ENCODE measurements at regions not wholly inside any gene's neighbourhood (a gene's known extent, or its start where the extent isn't known, plus 50 kb on each side); places are given as distances from the start of the nearest gene placed in this dataset.

DNA sequence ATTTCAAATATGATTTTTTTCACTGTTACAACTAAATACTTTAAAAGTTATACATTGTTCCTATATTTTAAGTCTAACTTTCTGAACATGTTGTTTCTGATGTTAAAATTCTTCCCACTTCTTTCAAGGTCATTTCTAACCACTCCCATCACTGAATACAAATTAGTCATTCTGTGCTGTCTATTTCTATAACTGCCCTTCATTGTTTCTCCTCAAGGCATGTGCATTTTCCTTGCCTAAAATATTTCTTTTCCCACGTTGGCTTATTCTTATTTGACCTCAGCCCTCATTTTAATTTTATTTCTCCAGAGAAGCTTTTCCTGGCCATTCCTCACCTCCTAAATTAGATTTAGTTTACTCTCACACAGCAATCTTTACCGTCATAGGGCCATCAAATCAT lies 198.9 kb upstream of the GULP1 start:
- Mint-ChIP-seq H3K9me3 (peaks cover 1% of the 10 kb centered on the region; the same call in 2 of the 3 replicates), H3K27ac (no peak overlapping the region), H3K4me1 (peaks cover 13% of the 10 kb centered on the region; the same call in 2 of the 3 replicates), H3K4me3 (no peak overlapping the region), H3K36me3 (ENCODE audit: low read depth) (no peaks in the 10 kb centered on the region; the same call in 2 of the 3 replicates), H3K27me3 (ENCODE audit: insufficient read depth, low read depth, poor library complexity) (peaks cover 2% of the 10 kb centered on the region)
- no peak for ATAC-seq
- TF ChIP-seq, protein P1, sequence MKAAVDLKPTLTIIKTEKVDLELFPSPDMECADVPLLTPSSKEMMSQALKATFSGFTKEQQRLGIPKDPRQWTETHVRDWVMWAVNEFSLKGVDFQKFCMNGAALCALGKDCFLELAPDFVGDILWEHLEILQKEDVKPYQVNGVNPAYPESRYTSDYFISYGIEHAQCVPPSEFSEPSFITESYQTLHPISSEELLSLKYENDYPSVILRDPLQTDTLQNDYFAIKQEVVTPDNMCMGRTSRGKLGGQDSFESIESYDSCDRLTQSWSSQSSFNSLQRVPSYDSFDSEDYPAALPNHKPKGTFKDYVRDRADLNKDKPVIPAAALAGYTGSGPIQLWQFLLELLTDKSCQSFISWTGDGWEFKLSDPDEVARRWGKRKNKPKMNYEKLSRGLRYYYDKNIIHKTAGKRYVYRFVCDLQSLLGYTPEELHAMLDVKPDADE (IDR thresholded peaks at IDR 0.05), result no peak
- TF ChIP-seq, protein P2, sequence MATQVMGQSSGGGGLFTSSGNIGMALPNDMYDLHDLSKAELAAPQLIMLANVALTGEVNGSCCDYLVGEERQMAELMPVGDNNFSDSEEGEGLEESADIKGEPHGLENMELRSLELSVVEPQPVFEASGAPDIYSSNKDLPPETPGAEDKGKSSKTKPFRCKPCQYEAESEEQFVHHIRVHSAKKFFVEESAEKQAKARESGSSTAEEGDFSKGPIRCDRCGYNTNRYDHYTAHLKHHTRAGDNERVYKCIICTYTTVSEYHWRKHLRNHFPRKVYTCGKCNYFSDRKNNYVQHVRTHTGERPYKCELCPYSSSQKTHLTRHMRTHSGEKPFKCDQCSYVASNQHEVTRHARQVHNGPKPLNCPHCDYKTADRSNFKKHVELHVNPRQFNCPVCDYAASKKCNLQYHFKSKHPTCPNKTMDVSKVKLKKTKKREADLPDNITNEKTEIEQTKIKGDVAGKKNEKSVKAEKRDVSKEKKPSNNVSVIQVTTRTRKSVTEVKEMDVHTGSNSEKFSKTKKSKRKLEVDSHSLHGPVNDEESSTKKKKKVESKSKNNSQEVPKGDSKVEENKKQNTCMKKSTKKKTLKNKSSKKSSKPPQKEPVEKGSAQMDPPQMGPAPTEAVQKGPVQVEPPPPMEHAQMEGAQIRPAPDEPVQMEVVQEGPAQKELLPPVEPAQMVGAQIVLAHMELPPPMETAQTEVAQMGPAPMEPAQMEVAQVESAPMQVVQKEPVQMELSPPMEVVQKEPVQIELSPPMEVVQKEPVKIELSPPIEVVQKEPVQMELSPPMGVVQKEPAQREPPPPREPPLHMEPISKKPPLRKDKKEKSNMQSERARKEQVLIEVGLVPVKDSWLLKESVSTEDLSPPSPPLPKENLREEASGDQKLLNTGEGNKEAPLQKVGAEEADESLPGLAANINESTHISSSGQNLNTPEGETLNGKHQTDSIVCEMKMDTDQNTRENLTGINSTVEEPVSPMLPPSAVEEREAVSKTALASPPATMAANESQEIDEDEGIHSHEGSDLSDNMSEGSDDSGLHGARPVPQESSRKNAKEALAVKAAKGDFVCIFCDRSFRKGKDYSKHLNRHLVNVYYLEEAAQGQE (IDR thresholded peaks at IDR 0.05; ENCODE audit: unreplicated experiment), result no peak
- TF ChIP-seq POLR2AphosphoS5 (IDR thresholded peaks at IDR 0.05; ENCODE audit: low read depth) (no peak), EZH2 (IDR thresholded peaks at IDR 0.05; ENCODE audit: low read depth, unreplicated experiment) (no peak), STAT1 (IDR thresholded peaks at IDR 0.05; ENCODE audit: unreplicated experiment) (no peak), NANOG (IDR thresholded peaks at IDR 0.05; ENCODE audit: borderline replicate concordance) (no peak), JUNB (IDR thresholded peaks at IDR 0.05; ENCODE audit: unreplicated experiment) (no peak), ZNF331 (CRISPR knock-in tag; IDR thresholded peaks at IDR 0.05; ENCODE audit: low read depth) (no peak), EZH2phosphoT487 (IDR thresholded peaks at IDR 0.05; ENCODE audit: unreplicated experiment) (no peak), ZNF114 (CRISPR knock-in tag; IDR thresholded peaks at IDR 0.05) (no peak), CREB1 (CRISPR knock-in tag; IDR thresholded peaks at IDR 0.05; ENCODE audit: low read depth) (no peak)
- TF ChIP-seq, protein P3, sequence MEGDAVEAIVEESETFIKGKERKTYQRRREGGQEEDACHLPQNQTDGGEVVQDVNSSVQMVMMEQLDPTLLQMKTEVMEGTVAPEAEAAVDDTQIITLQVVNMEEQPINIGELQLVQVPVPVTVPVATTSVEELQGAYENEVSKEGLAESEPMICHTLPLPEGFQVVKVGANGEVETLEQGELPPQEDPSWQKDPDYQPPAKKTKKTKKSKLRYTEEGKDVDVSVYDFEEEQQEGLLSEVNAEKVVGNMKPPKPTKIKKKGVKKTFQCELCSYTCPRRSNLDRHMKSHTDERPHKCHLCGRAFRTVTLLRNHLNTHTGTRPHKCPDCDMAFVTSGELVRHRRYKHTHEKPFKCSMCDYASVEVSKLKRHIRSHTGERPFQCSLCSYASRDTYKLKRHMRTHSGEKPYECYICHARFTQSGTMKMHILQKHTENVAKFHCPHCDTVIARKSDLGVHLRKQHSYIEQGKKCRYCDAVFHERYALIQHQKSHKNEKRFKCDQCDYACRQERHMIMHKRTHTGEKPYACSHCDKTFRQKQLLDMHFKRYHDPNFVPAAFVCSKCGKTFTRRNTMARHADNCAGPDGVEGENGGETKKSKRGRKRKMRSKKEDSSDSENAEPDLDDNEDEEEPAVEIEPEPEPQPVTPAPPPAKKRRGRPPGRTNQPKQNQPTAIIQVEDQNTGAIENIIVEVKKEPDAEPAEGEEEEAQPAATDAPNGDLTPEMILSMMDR (conservative IDR thresholded peaks at IDR 0.05; ENCODE audit: low read depth in 2 of 2), result no peak
- TF ChIP-seq, protein P4, sequence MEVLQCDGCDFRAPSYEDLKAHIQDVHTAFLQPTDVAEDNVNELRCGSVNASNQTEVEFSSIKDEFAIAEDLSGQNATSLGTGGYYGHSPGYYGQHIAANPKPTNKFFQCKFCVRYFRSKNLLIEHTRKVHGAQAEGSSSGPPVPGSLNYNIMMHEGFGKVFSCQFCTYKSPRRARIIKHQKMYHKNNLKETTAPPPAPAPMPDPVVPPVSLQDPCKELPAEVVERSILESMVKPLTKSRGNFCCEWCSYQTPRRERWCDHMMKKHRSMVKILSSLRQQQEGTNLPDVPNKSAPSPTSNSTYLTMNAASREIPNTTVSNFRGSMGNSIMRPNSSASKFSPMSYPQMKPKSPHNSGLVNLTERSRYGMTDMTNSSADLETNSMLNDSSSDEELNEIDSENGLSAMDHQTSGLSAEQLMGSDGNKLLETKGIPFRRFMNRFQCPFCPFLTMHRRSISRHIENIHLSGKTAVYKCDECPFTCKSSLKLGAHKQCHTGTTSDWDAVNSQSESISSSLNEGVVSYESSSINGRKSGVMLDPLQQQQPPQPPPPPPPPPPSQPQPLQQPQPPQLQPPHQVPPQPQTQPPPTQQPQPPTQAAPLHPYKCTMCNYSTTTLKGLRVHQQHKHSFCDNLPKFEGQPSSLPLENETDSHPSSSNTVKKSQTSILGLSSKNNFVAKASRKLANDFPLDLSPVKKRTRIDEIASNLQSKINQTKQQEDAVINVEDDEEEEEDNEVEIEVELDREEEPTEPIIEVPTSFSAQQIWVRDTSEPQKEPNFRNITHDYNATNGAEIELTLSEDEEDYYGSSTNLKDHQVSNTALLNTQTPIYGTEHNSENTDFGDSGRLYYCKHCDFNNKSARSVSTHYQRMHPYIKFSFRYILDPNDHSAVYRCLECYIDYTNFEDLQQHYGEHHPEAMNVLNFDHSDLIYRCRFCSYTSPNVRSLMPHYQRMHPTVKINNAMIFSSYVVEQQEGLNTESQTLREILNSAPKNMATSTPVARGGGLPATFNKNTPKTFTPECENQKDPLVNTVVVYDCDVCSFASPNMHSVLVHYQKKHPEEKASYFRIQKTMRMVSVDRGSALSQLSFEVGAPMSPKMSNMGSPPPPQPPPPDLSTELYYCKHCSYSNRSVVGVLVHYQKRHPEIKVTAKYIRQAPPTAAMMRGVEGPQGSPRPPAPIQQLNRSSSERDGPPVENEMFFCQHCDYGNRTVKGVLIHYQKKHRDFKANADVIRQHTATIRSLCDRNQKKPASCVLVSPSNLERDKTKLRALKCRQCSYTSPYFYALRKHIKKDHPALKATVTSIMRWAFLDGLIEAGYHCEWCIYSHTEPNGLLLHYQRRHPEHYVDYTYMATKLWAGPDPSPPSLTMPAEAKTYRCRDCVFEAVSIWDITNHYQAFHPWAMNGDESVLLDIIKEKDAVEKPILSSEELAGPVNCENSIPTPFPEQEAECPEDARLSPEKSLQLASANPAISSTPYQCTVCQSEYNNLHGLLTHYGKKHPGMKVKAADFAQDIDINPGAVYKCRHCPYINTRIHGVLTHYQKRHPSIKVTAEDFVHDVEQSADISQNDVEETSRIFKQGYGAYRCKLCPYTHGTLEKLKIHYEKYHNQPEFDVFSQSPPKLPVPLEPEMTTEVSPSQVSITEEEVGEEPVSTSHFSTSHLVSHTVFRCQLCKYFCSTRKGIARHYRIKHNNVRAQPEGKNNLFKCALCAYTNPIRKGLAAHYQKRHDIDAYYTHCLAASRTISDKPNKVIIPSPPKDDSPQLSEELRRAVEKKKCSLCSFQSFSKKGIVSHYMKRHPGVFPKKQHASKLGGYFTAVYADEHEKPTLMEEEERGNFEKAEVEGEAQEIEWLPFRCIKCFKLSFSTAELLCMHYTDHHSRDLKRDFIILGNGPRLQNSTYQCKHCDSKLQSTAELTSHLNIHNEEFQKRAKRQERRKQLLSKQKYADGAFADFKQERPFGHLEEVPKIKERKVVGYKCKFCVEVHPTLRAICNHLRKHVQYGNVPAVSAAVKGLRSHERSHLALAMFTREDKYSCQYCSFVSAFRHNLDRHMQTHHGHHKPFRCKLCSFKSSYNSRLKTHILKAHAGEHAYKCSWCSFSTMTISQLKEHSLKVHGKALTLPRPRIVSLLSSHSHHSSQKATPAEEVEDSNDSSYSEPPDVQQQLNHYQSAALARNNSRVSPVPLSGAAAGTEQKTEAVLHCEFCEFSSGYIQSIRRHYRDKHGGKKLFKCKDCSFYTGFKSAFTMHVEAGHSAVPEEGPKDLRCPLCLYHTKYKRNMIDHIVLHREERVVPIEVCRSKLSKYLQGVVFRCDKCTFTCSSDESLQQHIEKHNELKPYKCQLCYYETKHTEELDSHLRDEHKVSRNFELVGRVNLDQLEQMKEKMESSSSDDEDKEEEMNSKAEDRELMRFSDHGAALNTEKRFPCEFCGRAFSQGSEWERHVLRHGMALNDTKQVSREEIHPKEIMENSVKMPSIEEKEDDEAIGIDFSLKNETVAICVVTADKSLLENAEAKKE (CRISPR knock-in tag; IDR thresholded peaks at IDR 0.05), result no peak
- Histone ChIP-seq H3K27me3 (ENCODE audit: insufficient read depth) (no peaks in the 10 kb centered on the region), H3K79me2 (replicated peaks; ENCODE audit: insufficient read depth) (no peaks in the 10 kb centered on the region), H2AFZ (no peak overlapping the region), H3K36me3 (ENCODE audit: insufficient read depth) (no peaks in the 10 kb centered on the region), H3K4me2 (no peak overlapping the region), H3K4me3 (no peak overlapping the region), H3F3A (replicated peaks; ENCODE audit: low read depth) (no peaks in the 10 kb centered on the region), H3K27ac (ENCODE audit: low read depth) (no peak overlapping the region), H3K4me1 (ENCODE audit: insufficient read depth) (no peaks in the 10 kb centered on the region), H3K9me2 (ENCODE audit: insufficient read depth) (0 out of 2 replicates have a peak, but pooled peaks cover 6% of the 10 kb centered on the region), H4K20me1 (replicated peaks; ENCODE audit: insufficient read depth) (no peaks in the 10 kb centered on the region)
- no peak for DNase-seq (ENCODE audit: low spot score)
